ENCODE measurements at regions not wholly inside any gene's neighbourhood (a gene's known extent, or its start where the extent isn't known, plus 50 kb on each side); places are given as distances from the start of the nearest gene placed in this dataset.

DNA sequence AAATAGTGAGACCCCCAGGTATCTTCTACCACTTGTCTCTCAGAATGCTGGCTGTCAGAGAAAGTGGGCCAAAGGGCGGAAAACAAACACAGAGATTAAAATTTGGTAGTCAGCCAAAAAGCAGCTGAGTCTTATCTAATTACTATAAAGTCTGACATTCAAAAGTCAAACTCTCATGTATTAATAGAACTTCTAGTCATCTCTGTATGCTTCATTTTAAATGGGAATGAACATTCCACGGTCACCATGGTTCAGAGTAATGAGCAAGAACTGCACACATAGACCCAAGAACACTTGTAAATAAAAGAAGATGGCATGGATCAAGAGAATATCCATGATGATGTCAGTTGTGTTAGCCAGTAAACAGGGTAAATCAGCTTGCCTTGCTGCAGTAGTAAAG is 1267.0 kb upstream of the CHAC2 start:
- TF ChIP-seq, protein P1, sequence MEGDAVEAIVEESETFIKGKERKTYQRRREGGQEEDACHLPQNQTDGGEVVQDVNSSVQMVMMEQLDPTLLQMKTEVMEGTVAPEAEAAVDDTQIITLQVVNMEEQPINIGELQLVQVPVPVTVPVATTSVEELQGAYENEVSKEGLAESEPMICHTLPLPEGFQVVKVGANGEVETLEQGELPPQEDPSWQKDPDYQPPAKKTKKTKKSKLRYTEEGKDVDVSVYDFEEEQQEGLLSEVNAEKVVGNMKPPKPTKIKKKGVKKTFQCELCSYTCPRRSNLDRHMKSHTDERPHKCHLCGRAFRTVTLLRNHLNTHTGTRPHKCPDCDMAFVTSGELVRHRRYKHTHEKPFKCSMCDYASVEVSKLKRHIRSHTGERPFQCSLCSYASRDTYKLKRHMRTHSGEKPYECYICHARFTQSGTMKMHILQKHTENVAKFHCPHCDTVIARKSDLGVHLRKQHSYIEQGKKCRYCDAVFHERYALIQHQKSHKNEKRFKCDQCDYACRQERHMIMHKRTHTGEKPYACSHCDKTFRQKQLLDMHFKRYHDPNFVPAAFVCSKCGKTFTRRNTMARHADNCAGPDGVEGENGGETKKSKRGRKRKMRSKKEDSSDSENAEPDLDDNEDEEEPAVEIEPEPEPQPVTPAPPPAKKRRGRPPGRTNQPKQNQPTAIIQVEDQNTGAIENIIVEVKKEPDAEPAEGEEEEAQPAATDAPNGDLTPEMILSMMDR (IDR thresholded peaks at IDR 0.05; ENCODE audit: insufficient read depth, low read length, poor library complexity, severe bottlenecking): no peak
- TF ChIP-seq EZH2phosphoT487 (conservative IDR thresholded peaks at IDR 0.05; ENCODE audit: low read length): no peak

All from SU-DHL-6 (cell line).